ENCODE measurements at regions not wholly inside any gene's neighbourhood (a gene's known extent, or its start where the extent isn't known, plus 50 kb on each side); places are given as distances from the start of the nearest gene placed in this dataset.

DNA sequence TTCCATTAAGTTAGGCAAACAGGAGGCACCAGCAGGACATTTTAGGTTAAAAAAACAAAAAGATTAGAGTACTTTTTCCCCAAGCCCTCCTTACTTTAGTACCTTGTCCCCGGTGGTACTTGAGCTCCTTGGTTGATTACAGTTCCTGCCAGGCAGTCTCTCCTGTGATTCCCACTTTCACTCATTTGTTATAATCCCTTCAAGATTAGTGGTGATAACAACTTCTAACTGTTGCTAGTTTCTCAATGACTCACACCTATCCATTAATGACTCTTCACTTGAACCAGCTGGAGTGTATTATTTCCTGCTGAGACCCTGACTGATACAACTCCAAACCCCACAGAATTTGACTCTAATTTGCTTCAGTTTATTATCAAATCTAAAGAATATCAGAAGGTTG lies 765.0 kb upstream of the DIAPH2 start:
- TF ChIP-seq, protein P1, sequence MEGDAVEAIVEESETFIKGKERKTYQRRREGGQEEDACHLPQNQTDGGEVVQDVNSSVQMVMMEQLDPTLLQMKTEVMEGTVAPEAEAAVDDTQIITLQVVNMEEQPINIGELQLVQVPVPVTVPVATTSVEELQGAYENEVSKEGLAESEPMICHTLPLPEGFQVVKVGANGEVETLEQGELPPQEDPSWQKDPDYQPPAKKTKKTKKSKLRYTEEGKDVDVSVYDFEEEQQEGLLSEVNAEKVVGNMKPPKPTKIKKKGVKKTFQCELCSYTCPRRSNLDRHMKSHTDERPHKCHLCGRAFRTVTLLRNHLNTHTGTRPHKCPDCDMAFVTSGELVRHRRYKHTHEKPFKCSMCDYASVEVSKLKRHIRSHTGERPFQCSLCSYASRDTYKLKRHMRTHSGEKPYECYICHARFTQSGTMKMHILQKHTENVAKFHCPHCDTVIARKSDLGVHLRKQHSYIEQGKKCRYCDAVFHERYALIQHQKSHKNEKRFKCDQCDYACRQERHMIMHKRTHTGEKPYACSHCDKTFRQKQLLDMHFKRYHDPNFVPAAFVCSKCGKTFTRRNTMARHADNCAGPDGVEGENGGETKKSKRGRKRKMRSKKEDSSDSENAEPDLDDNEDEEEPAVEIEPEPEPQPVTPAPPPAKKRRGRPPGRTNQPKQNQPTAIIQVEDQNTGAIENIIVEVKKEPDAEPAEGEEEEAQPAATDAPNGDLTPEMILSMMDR (IDR thresholded peaks at IDR 0.05 in 8 of 11, conservative IDR thresholded peaks at IDR 0.05 in 3 of 11), result no peak
- TF ChIP-seq POLR2AphosphoS5 (IDR thresholded peaks at IDR 0.05), result no peak
- TF ChIP-seq POLR2A (IDR thresholded peaks at IDR 0.05), result no peak
- 61 to 81% (median 77%) methylated on average over 1 of the region's 1 CpG for WGBS, 5 donors

DNA sequence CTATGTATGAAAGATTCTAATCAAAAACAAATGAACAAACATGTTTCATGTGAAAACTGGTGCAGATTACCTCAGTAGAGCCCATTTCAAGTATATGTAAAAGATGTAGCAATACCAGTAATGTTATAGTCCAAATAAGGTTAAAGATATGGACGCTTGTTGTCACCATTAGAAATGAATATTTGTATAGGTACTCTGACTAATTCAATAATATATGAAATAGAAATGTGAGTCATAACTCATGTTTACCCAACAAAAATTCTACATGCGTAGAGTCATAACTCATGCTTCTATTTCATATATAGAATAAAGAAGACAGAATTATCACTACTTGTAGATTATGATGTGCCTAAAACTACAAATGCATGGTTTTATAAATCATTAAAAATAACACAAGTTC lies 739.1 kb upstream of the DIAPH2 start:
- 81 to 94% (median 87%) methylated on average over 2 of the region's 2 CpGs for WGBS, 5 donors
- no peaks in the 10 kb centered on the region for H3K36me3 ChIP-seq
- no peaks in the 10 kb centered on the region for H3K4me1 ChIP-seq
- no peaks in the 10 kb centered on the region for H3K9me3 ChIP-seq
- DNase-seq, result no peak
- H3K27ac ChIP-seq, result no peak overlapping the region
- intact Hi-C loops (cut with DNase I; ENCODE audit: low total_unique reads), result no loop called here
- TF ChIP-seq, protein P1 (IDR thresholded peaks at IDR 0.05 in 8 of 11, conservative IDR thresholded peaks at IDR 0.05 in 3 of 11), result no peak
- TF ChIP-seq POLR2A (IDR thresholded peaks at IDR 0.05) (no peak), POLR2AphosphoS5 (IDR thresholded peaks at IDR 0.05) (no peak)
- no peaks in the 10 kb centered on the region for H3K27me3 ChIP-seq (replicated peaks in 1 of 7)
- H3K4me3 ChIP-seq, result no peak overlapping the region

More for the DNA sequence above, 765.0 kb upstream of the DIAPH2 start:
- Histone ChIP-seq H3K27ac (no peak overlapping the region), H3K27me3 (replicated peaks in 1 of 7) (peaks cover 0 to 3% (median 0%) of the 10 kb centered on the region in 7 donors), H3K4me3 (no peak overlapping the region), H3K9me3 (no peaks in the 10 kb centered on the region), H3K4me1 (no peaks in the 10 kb centered on the region), H3K36me3 (no peaks in the 10 kb centered on the region)
- no peak for DNase-seq
- intact Hi-C loops (cut with DNase I; ENCODE audit: low total_unique reads), result no loop called here

DNA sequence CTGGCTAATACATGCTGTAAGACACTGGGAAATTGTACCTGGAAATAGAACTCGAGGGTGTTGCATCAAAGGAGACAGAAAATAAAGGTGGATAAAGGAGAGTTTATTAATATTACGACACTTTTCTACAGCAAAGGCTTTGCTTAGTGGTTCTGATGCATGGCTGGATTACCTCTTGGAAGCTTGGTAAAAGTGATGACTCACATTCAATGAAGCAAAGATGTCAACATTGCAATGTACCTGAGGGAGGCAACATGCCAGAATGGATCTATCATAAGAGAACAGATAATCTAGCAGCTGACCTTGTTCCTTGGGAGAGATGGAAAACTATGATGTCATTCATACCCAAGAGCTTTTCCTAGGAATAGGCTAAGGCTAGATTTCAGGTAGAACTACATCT lies 735.1 kb upstream of the DIAPH2 start:
- Histone ChIP-seq H3K4me1 (no peaks in the 10 kb centered on the region), H3K27me3 (replicated peaks in 1 of 7) (no peaks in the 10 kb centered on the region), H3K9me3 (no peaks in the 10 kb centered on the region), H3K36me3 (no peaks in the 10 kb centered on the region), H3K4me3 (no peak overlapping the region), H3K27ac (no peak overlapping the region)
- DNase-seq, result no peak
- 46 to 68% (median 60%) methylated on average over 2 of the region's 2 CpGs for WGBS, 5 donors
- intact Hi-C loops (cut with DNase I; ENCODE audit: low total_unique reads), result no loop called here
- TF ChIP-seq POLR2A (IDR thresholded peaks at IDR 0.05), result no peak
- TF ChIP-seq, protein P1 (IDR thresholded peaks at IDR 0.05 in 8 of 11, conservative IDR thresholded peaks at IDR 0.05 in 3 of 11), result no peak
- no peak for TF ChIP-seq POLR2AphosphoS5 (IDR thresholded peaks at IDR 0.05)

DNA sequence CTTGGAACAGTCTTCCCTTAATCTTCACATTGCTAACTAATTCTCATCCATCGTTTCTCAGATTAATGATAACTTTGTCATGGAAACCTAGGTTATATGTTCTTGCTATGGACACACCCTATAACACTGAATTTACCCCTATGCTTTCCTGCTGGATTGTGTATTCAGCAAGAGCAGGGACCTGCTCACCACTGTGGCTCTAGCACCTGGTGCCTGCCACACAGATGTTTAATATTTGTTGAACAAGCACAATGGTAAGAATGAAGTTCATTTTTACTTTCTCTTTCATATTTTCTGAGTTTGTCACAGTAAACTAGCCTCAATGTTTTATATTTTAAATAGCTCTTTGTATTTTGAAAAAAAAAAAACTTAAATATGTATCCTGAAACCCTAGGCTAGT lies 734.0 kb upstream of the DIAPH2 start:
- no peaks in the 10 kb centered on the region for H3K4me1 ChIP-seq
- no peak overlapping the region for H3K4me3 ChIP-seq
- H3K9me3 ChIP-seq, result no peaks in the 10 kb centered on the region
- intact Hi-C loops (cut with DNase I; ENCODE audit: low total_unique reads), result no loop called here
- H3K36me3 ChIP-seq, result no peaks in the 10 kb centered on the region
- no peaks in the 10 kb centered on the region for H3K27me3 ChIP-seq (replicated peaks in 1 of 7)
- WGBS, 5 donors, result 61 to 79% (median 70%) methylated on average over 1 of the region's 1 CpG
- TF ChIP-seq POLR2A (IDR thresholded peaks at IDR 0.05), result no peak
- no peak for TF ChIP-seq POLR2AphosphoS5 (IDR thresholded peaks at IDR 0.05)
- TF ChIP-seq, protein P1 (IDR thresholded peaks at IDR 0.05 in 8 of 11, conservative IDR thresholded peaks at IDR 0.05 in 3 of 11), result no peak
- no peak overlapping the region for H3K27ac ChIP-seq
- DNase-seq, result no peak

Measured in spleen (tissue), 11 donors.